Sigmoid colon (tissue), 6 donors: ENCODE measurements at regions not wholly inside any gene's neighbourhood (a gene's known extent, or its start where the extent isn't known, plus 50 kb on each side); places are given as distances from the start of the nearest gene placed in this dataset.
A peak's percentile ranks its signal among the peaks of the same experiment; 100 is the strongest.

ENCODE experiments used
- DNase-seq: peaks from one replicate; pipeline ENCODE4 v3.0.0-alpha.2; 2019
- H3K27ac ChIP-seq, 4 donors: fragments of 200-600 bp; sonication (generic); one replicate each; pipeline ENCODE4 v1.5.1; 2016 to 2019; ENCODE audit warnings: mild to moderate bottlenecking in 1 of 4
- H3K27me3 ChIP-seq, 3 donors: fragments of 200-600 bp; sonication (generic); one replicate each; pipeline ENCODE4 v1.5.1; 2019; ENCODE audit warnings: mild to moderate bottlenecking in 1 of 3
- H3K36me3 ChIP-seq, 4 donors: fragments of 200-600 bp; sonication (generic); one replicate each; pipeline ENCODE4 v1.5.1; 2016 to 2019
- H3K4me1 ChIP-seq, 4 donors: fragments of 200-600 bp; sonication (generic); one replicate each; pipeline ENCODE4 v1.5.1; 2017 to 2019
- H3K4me3 ChIP-seq, 4 donors: fragments of 200-600 bp; sonication (generic); one replicate each; pipeline ENCODE4 v1.5.1; 2017 to 2019; ENCODE audit warnings: mild to moderate bottlenecking in 2 of 4, moderate library complexity in 1 of 4
- H3K9me3 ChIP-seq, 4 donors: fragments of 200-600 bp in 3 of 4; sonication (generic) in 3 of 4; one replicate each; pipeline versions ENCODE4 v1.5.1 to v1.6.1; 2013 to 2019
- CTCF ChIP-seq, 4 experiments: fragments of 450-650 bp in 3 of 4; fragments of 200-600 bp in 1 of 4; IDR thresholded peaks; one replicate each; pipeline ENCODE4 v1.5.1; 2016 to 2019; ENCODE audit warnings: antibody characterized with exemption in 4 of 4, mild to moderate bottlenecking in 3 of 4, moderate library complexity in 2 of 4
- EP300 ChIP-seq, 4 donors: sonication (generic); formaldehyde crosslinking; IDR thresholded peaks; one replicate each; pipeline ENCODE4 v1.6.1; 2017; ENCODE audit warnings: antibody characterized with exemption in 4 of 4
- POLR2A ChIP-seq, 2 donors: fragments of 450-650 bp; IDR thresholded peaks; one replicate each; pipeline ENCODE4 v1.6.1; 2016; ENCODE audit warnings: antibody characterized with exemption in 2 of 2, mild to moderate bottlenecking in 2 of 2, moderate library complexity in 2 of 2
- POLR2AphosphoS5 ChIP-seq, 4 donors: sonication (generic); formaldehyde crosslinking; IDR thresholded peaks; one replicate each; pipeline ENCODE4 v1.6.1; 2017; ENCODE audit warnings: antibody characterized with exemption in 4 of 4
- WGBS, 2 donors: extraction: QIAGEN DNeasy Blood & Tissue Kit; methylation state at CpG; one replicate each; pipeline ENCODE4 v1.1.7; 2013; 5-methylcytosine and 5-hydroxymethylcytosine counted together
- intact Hi-C: fragments of 100-400 bp; cut with DNase I; formaldehyde crosslinking; loops from one replicate; pipeline ENCODE4 v1.15.1; 2023
- donor health status: healthy with polysubstance abuse.
- donor health status: healthy.

DNA sequence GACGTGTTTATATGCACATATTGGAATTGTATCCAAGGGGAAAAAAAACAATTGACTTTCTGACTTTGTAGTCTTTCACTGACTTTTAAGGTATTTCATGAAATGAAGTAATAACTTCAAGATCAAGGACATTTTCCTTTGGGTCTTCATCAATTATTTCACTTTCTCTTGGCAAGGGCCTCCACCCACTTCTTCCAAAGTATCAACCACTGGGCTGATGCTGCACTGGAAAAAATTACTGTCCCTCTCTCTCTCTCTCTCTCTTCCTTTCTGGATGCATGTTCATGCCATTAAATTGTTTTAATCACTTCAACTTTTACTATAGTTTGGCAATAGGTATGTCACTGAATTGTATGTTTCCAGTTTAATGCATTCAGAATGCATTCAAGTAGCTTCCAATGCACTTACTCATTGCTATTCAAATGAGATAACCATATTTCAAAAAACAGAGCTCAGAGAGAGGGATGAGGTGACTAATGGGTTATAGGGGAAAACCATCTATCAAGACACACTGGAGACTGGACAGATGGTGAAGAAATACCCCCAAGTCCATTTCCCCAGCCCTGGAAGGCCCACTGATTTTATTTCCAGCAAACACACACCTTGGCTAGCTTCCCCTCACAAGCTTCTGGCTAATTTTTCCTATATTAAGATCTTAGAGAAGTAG is 585.3 kb downstream of the EBF1 start:
- Histone ChIP-seq H3K4me3 (no peak overlapping the region), H3K36me3 (no peaks in the 10 kb centered on the region), H3K4me1 (peaks cover 0 to 5% (median 0%) of the 10 kb centered on the region in 4 donors), H3K27me3 (no peaks in the 10 kb centered on the region), H3K9me3 (no peaks in the 10 kb centered on the region), H3K27ac (peak overlapping the region in 2 of 4 donors; percentile 1 to 32)
- no peak for DNase-seq
- intact Hi-C loops: no loop called here
- WGBS, 2 donors: 46 to 62% methylated on average over 1 of the region's 1 CpG
- TF ChIP-seq POLR2A (IDR thresholded peaks at IDR 0.05): no peak
- no peak for TF ChIP-seq POLR2AphosphoS5 (IDR thresholded peaks at IDR 0.05)
- no peak for TF ChIP-seq CTCF (IDR thresholded peaks at IDR 0.05)
- no peak for TF ChIP-seq EP300 (IDR thresholded peaks at IDR 0.05)

DNA sequence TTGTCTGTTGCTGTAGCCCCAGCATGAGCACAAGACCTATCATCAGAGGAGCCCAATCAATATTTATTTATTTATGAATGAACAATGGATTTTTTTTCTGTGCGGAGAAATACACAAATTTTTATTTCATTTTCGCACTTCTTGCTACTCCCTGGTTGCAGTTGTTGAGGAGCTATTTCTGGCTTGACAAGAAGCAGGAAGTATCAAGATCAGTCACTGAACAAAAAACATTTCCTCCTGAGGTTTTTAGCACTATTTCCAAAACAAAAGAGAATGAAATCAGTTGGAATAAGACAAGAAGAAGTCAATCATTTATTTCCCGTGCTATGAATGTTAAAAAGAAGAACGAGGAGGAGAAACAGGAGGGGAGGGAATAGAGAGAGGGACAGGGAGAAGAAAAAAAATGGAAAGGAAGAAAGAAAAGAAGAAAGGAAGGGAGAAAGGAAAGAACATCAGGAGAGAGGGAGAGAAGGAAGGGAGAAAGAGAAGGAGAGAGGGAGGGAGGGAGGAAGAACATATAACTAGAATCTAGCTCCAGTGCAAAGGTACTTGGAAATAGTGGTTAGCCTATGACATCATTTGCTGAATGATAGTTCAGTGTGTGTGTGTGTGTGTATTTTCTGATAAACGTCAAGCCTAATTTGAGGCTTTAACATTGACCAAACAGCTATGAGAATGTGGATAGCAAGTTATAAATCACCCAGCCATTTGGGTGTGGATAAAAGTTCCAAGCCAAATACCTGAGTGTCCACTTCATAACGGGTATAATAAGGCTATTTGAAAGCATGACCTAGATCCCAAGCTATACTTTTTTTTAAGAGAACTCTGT is 586.0 kb downstream of the EBF1 start:
- H3K4me1 ChIP-seq: peaks cover 0 to 5% (median 0%) of the 10 kb centered on the region in 4 donors
- DNase-seq: no peak
- peak overlapping the region in 1 of 4 donors; percentile 33 for H3K27ac ChIP-seq
- no peaks in the 10 kb centered on the region for H3K27me3 ChIP-seq
- TF ChIP-seq POLR2AphosphoS5 (IDR thresholded peaks at IDR 0.05) (no peak), EP300 (IDR thresholded peaks at IDR 0.05) (no peak), CTCF (IDR thresholded peaks at IDR 0.05) (no peak), POLR2A (IDR thresholded peaks at IDR 0.05) (no peak)
- intact Hi-C loops: no loop called here
- H3K36me3 ChIP-seq: no peaks in the 10 kb centered on the region
- no peaks in the 10 kb centered on the region for H3K9me3 ChIP-seq
- no peak overlapping the region for H3K4me3 ChIP-seq
- 35 to 50% methylated on average over 6 of the region's 6 CpGs for WGBS, 2 donors

GRCh38 chr5:158511454-158511853 is 588.3 kb downstream of the EBF1 start:
- H3K27ac ChIP-seq: no peak overlapping the region
- H3K4me1 ChIP-seq: peaks cover 0 to 5% (median 0%) of the 10 kb centered on the region in 4 donors
- no peak for DNase-seq
- TF ChIP-seq CTCF (IDR thresholded peaks at IDR 0.05) (no peak), EP300 (IDR thresholded peaks at IDR 0.05) (no peak), POLR2AphosphoS5 (IDR thresholded peaks at IDR 0.05) (no peak), POLR2A (IDR thresholded peaks at IDR 0.05) (no peak)
- intact Hi-C loops: no loop called here
- no peak overlapping the region for H3K4me3 ChIP-seq
- H3K9me3 ChIP-seq: peaks cover 0 to 2% (median 0%) of the 10 kb centered on the region in 4 donors
- H3K36me3 ChIP-seq: no peaks in the 10 kb centered on the region
- H3K27me3 ChIP-seq: no peaks in the 10 kb centered on the region

DNA sequence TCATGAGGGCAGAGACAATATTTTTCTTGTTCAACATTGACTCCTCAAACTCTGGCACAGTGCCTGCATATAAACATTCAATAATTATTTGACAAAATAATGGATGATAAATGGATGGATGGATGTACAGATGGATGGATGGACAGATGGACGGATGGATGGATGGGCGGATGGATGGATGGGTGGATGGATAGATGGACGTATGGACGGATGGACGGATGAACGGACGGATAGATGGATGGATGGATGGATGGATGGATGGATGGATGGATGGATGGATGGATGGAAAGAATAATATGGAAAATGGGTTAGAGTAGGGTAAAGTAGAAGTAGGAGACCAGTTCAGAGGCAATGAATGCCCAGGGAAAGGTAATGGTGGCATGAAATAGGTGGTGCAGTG is 589.2 kb downstream of the EBF1 start:
- intact Hi-C loops: no loop called here
- WGBS, 2 donors: 82 to 95% methylated on average over 7 of the region's 7 CpGs

More for the DNA sequence above, 589.2 kb downstream of the EBF1 start:
- DNase-seq: no peak
- H3K4me3 ChIP-seq: no peak overlapping the region
- H3K4me1 ChIP-seq: peaks cover 0 to 5% (median 0%) of the 10 kb centered on the region in 4 donors
- H3K36me3 ChIP-seq: no peaks in the 10 kb centered on the region
- no peak overlapping the region for H3K27ac ChIP-seq
- no peaks in the 10 kb centered on the region for H3K27me3 ChIP-seq
- peaks cover 0 to 5% (median under 1%) of the 10 kb centered on the region in 4 donors for H3K9me3 ChIP-seq
- no peak for TF ChIP-seq POLR2AphosphoS5 (IDR thresholded peaks at IDR 0.05)
- no peak for TF ChIP-seq EP300 (IDR thresholded peaks at IDR 0.05)
- TF ChIP-seq CTCF (IDR thresholded peaks at IDR 0.05): no peak
- no peak for TF ChIP-seq POLR2A (IDR thresholded peaks at IDR 0.05)
